Activated naive CD4-positive, alpha-beta T cell treated with anti-CD3 and anti-CD28 coated beads, Interleukin-2, amount 50 U/mL, for 72 hours (primary cell): ENCODE measurements at regions not wholly inside any gene's neighbourhood (a gene's known extent, or its start where the extent isn't known, plus 50 kb on each side); places are given as distances from the start of the nearest gene placed in this dataset.
"Not testable (repeated sequence)": the region's sequence is repeated elsewhere in the genome, so short reads cannot be mapped to it uniquely, and the experiment has no call there.

Source experiments
- ATAC-seq, 2 donors: fragments of 150-1000 bp; cut with Tn5 transposase; 2 replicates each; pipeline ENCODE4 v1.10.0; 2021; ENCODE audit warnings: mild to moderate bottlenecking in 2 of 2, moderate library complexity in 2 of 2
- DNase-seq, 2 donors: peaks; one replicate each; pipeline ENCODE4 v3.0.0; 2021 to 2022; ENCODE audit warnings: low spot score in 2 of 2
- H3K27ac Mint-ChIP-seq, 2 donors: one replicate each; pipeline ENCODE4 v1.8.0; 2022; ENCODE audit warnings: mild to moderate bottlenecking in 2 of 2, mixed read lengths in 2 of 2
- H3K36me3 Mint-ChIP-seq, 2 donors: one replicate each; pipeline ENCODE4 v1.8.0; 2022; ENCODE audit warnings: mixed read lengths in 2 of 2
- H3K9me3 Mint-ChIP-seq, 2 donors: one replicate each; pipeline ENCODE4 v1.8.0; 2022; ENCODE audit warnings: mixed read lengths in 2 of 2

- H3K36me3 Mint-ChIP-seq: peaks cover 11 to 14% of the 10 kb centered on the region in 2 donors
- no peak for DNase-seq
- no peak for ATAC-seq
- peaks cover 8 to 21% of the 10 kb centered on the region in 2 donors for H3K9me3 Mint-ChIP-seq
- H3K27ac Mint-ChIP-seq: no peak overlapping the region
These were observed 110.6 kb upstream of the NANOGP8 start for GRCh38 chr15:35195649-35196048.

GRCh38 chr15:35195031-35195430 is 109.9 kb upstream of the NANOGP8 start:
- Mint-ChIP-seq H3K9me3 (peaks cover 11 to 26% of the 10 kb centered on the region in 2 donors), H3K27ac (no peak overlapping the region), H3K36me3 (peaks cover 14 to 18% of the 10 kb centered on the region in 2 donors)
- DNase-seq (no peak), ATAC-seq (no peak)

- Mint-ChIP-seq H3K9me3 (peaks cover 17 to 26% of the 10 kb centered on the region in 2 donors), H3K27ac (no peak overlapping the region), H3K36me3 (peaks cover 14 to 18% of the 10 kb centered on the region in 2 donors)
- DNase-seq (no peak), ATAC-seq (no peak)
These were observed 109.2 kb upstream of the NANOGP8 start for GRCh38 chr15:35194296-35194695.

DNA sequence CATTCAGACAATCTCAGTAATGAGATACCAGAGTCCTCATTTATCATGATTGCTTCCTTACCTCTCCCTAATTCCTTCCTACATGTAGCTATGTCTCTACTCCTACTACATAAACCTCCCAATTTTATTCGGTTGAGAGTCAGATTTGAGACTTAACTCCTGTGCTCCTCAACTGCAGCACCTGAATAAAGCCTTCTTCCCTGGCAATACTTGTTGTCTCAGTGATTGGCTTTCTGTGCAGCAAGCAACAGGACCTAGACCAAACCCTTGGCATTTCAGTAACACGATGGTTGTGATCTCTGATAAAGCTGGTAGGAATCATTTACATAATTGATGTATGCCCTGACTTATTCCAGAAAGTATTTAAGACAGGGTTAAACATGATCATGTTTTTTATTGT is 106.7 kb upstream of the NANOGP8 start:
- no peak for ATAC-seq
- Mint-ChIP-seq H3K9me3 (peaks cover 17 to 26% of the 10 kb centered on the region in 2 donors), H3K27ac (no peak overlapping the region), H3K36me3 (peaks cover 14 to 18% of the 10 kb centered on the region in 2 donors)
- DNase-seq: no peak

DNA sequence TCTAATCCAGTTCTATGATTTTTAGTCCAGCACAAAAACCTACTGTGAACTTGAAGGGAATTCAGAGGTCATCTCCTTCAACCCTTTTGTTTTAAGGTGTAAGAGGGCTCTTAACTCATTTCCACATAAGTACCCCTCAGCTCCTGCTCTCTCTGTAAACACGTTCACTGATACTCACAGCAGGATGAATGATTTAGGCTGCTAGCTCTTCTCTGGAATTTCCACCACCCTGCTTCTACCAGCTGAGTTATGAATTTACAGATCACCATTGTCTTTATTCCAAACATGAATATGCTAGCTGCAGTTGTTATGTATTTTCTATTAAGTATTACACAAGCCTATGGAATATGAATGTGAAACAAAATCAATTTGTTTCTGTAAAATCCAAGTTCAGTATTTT is 101.3 kb upstream of the NANOGP8 start:
- DNase-seq (no peak), ATAC-seq (no peak)
- Mint-ChIP-seq H3K27ac (no peak overlapping the region), H3K9me3 (peaks cover 12% of the 10 kb centered on the region in 2 donors), H3K36me3 (peaks cover 9 to 10% of the 10 kb centered on the region in 2 donors)

DNA sequence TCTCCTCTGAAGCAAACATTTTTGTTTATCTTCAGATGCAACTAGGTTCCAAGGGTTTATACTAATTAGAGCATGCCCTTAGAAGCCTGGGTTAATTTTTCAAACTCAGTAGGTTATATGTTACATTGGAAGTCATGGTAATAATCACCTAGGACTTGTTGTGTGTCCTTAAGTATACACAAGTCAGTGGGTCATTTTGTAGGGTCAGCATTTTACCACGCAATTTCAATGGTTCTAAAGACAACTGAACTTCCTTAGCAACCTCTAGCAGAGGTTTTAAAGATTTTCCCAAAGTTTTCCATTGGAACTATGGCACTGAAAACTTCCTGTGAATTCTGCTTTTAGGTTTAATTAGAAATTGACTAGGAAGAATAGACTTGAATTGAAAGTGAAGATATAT is 99.6 kb upstream of the NANOGP8 start:
- ATAC-seq (no peak), DNase-seq (no peak)
- H3K9me3 Mint-ChIP-seq: peaks cover 0 to 3% of the 10 kb centered on the region in 2 donors

GRCh38 chr15:35182841-35183479 is 97.9 kb upstream of the NANOGP8 start:
- Mint-ChIP-seq H3K36me3 (no peaks in the 10 kb centered on the region), H3K9me3 (no peaks in the 10 kb centered on the region), H3K27ac (no peak overlapping the region)
- ATAC-seq (peak in 1 of 2 donors; percentile 95), DNase-seq (no peak)

More for the DNA sequence above, 99.6 kb upstream of the NANOGP8 start:
- no peaks in the 10 kb centered on the region for H3K36me3 Mint-ChIP-seq
- no peak overlapping the region for H3K27ac Mint-ChIP-seq

- Mint-ChIP-seq H3K36me3 (no peaks in the 10 kb centered on the region), H3K27ac (peak overlapping the region in 1 of 2 donors; percentile 69), H3K9me3 (no peaks in the 10 kb centered on the region)
- no peak for DNase-seq
- ATAC-seq: peak; percentile 18 to 65
These were observed 96.4 kb upstream of the NANOGP8 start for GRCh38 chr15:35181538-35181937.

DNA sequence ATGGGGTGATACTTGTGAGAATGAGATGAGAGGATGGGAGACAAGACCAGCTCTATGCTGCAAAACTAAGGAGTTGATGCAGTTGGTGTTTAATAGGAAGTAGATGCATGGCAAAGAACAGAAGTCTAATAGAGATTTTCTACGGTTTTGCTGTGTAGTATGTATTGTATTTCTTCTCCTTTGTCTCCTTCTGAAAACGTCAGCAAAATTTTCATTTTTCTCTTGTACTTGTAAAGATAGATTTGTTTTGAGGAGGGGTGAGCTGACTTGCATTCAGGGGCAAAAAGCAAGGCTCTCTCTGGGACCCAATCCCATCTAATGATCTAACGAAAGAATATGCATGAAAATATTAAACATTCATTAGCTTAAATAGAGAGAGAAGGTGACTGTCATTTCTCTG is 94.6 kb upstream of the NANOGP8 start:
- DNase-seq: no peak
- H3K9me3 Mint-ChIP-seq: no peaks in the 10 kb centered on the region
- ATAC-seq: no peak
- no peaks in the 10 kb centered on the region for H3K36me3 Mint-ChIP-seq
- H3K27ac Mint-ChIP-seq: no peak overlapping the region

- not testable (repeated sequence) for H3K27ac Mint-ChIP-seq, ATAC-seq, H3K36me3 Mint-ChIP-seq, H3K9me3 Mint-ChIP-seq, DNase-seq
These were observed 93.1 kb upstream of the NANOGP8 start for GRCh38 chr15:35178186-35178585.

DNA sequence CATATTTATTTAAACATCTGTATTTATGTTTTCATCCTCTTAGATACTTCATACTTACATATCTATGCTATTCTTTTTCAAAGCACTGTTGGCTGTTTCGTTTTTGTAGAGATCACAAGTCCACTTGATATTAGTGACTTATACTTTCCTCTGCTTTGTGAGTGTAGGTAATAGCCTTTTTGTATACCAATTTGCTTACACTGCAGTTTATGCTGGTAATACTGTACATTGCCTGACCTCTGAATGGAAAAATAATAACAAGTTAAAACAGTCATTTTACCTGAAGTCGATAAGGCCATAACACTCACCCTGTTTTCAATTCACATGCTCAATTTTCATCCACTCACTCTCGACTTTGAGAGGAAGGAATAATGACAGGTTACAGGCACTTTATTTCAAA is 89.9 kb upstream of the NANOGP8 start:
- H3K9me3 Mint-ChIP-seq: no peaks in the 10 kb centered on the region
- H3K36me3 Mint-ChIP-seq: no peaks in the 10 kb centered on the region
- no peak overlapping the region for H3K27ac Mint-ChIP-seq
- ATAC-seq (no peak), DNase-seq (no peak)

DNA sequence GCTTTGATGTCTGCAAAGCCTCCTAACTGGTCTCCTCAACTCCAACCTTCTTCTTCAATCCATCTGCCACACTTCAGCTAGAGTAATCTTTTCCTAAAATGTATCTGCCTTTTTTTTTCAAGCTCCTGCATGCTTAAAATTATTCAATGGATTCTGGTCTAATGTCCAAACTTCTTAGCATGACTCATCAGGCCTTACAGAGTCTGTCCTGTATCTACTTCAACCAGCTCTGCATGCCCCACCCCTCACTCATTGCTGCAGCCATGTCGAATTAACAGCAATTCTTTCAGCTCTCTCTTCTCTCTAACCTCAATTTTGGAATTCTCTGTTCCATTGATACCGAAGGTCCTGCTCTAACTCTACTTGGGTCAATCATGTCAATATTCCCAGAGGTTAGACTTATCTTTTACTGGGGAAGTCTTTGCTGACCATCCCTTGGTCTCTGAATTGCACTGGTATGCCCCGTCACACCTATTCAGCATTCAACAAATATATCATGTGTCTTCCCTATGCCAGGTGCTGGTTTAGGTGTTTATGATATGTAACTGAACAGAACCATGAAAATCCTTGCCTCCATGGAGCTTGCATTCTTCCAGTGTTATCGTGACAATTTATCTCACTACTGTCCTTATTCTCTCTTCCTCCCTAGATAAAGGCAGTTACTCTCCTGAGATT is 88.5 kb upstream of the NANOGP8 start:
- ATAC-seq (no peak), DNase-seq (no peak)
- H3K9me3 Mint-ChIP-seq: no peaks in the 10 kb centered on the region
- no peaks in the 10 kb centered on the region for H3K36me3 Mint-ChIP-seq
- no peak overlapping the region for H3K27ac Mint-ChIP-seq

- no peak overlapping the region for H3K27ac Mint-ChIP-seq
- no peaks in the 10 kb centered on the region for H3K36me3 Mint-ChIP-seq
These were observed 85.1 kb upstream of the NANOGP8 start for GRCh38 chr15:35170207-35170606.

GRCh38 chr15:35168464-35168863 is 83.4 kb upstream of the NANOGP8 start:
- Mint-ChIP-seq H3K27ac (no peak overlapping the region), H3K36me3 (no peaks in the 10 kb centered on the region), H3K9me3 (no peaks in the 10 kb centered on the region)
- DNase-seq (no peak), ATAC-seq (no peak)

More at GRCh38 chr15:35170207-35170606, 85.1 kb upstream of the NANOGP8 start:
- ATAC-seq (no peak), DNase-seq (no peak)
- H3K9me3 Mint-ChIP-seq: no peaks in the 10 kb centered on the region

- ATAC-seq: no peak
- Mint-ChIP-seq H3K9me3 (no peaks in the 10 kb centered on the region), H3K36me3 (no peaks in the 10 kb centered on the region), H3K27ac (no peak overlapping the region)
- no peak for DNase-seq
These were observed 82.6 kb upstream of the NANOGP8 start for GRCh38 chr15:35167675-35168074.

DNA sequence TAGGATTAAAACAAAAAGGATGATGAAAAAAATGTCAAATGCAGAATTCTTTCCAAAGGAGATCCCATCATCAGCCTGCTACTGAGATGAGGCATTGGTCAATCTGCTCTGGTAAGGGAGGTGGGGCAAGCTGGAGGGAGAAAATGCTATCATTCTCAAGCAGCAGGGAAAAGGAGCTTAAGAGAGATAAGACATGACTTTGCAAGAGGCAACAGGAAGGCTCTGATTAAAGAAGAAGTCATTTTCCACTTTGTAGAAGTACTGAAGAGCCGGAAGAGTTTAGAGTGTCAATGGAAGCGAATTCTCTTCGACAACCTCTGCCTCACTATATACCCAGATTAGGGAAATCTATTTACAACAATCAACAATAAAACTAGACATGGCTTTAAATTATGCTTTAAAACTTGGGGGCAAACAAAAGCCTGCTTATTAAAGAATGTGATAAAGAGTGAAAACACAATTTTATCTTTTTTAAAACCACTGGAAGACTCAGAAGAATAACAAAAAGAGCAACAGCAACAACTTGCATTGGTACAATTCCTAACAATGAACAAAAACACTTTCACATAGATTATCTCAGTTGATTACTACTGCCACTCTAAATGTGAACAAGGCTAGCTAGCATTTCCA is 81.8 kb upstream of the NANOGP8 start:
- ATAC-seq (no peak), DNase-seq (no peak)
- H3K36me3 Mint-ChIP-seq: no peaks in the 10 kb centered on the region
- no peak overlapping the region for H3K27ac Mint-ChIP-seq
- H3K9me3 Mint-ChIP-seq: no peaks in the 10 kb centered on the region

- DNase-seq (no peak), ATAC-seq (no peak)
- H3K9me3 Mint-ChIP-seq: no peaks in the 10 kb centered on the region
- no peak overlapping the region for H3K27ac Mint-ChIP-seq
- no peaks in the 10 kb centered on the region for H3K36me3 Mint-ChIP-seq
These were observed 76.6 kb upstream of the NANOGP8 start for GRCh38 chr15:35161694-35162093.

GRCh38 chr15:35159170-35159569 is 74.1 kb upstream of the NANOGP8 start:
- no peak overlapping the region for H3K27ac Mint-ChIP-seq
- DNase-seq: no peak
- H3K36me3 Mint-ChIP-seq: no peaks in the 10 kb centered on the region
- ATAC-seq: no peak
- H3K9me3 Mint-ChIP-seq: no peaks in the 10 kb centered on the region
